ENCODE measurements at regions not wholly inside any gene's neighbourhood (a gene's known extent, or its start where the extent isn't known, plus 50 kb on each side); places are given as distances from the start of the nearest gene placed in this dataset.

DNA sequence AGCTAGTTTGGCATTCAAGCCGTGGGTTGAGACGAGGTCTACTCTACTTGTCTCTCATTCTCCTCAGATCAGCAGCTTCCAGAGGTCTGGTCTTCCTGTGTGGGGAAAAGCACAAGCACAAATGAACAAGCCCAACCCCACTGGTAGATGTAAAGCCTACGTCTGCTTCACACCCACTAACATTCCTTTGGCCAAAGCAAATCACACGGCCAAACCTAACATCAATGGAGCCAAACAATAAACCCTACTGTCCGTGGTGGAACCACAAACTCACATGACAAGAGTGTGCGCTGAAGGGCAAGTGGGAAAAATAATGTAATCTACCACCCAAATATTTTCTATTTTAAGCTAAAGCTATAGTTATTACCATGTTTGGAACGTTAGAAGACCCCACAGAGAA is 179.3 kb upstream of the MGAT5 start (continued):
- TF ChIP-seq, protein P1, sequence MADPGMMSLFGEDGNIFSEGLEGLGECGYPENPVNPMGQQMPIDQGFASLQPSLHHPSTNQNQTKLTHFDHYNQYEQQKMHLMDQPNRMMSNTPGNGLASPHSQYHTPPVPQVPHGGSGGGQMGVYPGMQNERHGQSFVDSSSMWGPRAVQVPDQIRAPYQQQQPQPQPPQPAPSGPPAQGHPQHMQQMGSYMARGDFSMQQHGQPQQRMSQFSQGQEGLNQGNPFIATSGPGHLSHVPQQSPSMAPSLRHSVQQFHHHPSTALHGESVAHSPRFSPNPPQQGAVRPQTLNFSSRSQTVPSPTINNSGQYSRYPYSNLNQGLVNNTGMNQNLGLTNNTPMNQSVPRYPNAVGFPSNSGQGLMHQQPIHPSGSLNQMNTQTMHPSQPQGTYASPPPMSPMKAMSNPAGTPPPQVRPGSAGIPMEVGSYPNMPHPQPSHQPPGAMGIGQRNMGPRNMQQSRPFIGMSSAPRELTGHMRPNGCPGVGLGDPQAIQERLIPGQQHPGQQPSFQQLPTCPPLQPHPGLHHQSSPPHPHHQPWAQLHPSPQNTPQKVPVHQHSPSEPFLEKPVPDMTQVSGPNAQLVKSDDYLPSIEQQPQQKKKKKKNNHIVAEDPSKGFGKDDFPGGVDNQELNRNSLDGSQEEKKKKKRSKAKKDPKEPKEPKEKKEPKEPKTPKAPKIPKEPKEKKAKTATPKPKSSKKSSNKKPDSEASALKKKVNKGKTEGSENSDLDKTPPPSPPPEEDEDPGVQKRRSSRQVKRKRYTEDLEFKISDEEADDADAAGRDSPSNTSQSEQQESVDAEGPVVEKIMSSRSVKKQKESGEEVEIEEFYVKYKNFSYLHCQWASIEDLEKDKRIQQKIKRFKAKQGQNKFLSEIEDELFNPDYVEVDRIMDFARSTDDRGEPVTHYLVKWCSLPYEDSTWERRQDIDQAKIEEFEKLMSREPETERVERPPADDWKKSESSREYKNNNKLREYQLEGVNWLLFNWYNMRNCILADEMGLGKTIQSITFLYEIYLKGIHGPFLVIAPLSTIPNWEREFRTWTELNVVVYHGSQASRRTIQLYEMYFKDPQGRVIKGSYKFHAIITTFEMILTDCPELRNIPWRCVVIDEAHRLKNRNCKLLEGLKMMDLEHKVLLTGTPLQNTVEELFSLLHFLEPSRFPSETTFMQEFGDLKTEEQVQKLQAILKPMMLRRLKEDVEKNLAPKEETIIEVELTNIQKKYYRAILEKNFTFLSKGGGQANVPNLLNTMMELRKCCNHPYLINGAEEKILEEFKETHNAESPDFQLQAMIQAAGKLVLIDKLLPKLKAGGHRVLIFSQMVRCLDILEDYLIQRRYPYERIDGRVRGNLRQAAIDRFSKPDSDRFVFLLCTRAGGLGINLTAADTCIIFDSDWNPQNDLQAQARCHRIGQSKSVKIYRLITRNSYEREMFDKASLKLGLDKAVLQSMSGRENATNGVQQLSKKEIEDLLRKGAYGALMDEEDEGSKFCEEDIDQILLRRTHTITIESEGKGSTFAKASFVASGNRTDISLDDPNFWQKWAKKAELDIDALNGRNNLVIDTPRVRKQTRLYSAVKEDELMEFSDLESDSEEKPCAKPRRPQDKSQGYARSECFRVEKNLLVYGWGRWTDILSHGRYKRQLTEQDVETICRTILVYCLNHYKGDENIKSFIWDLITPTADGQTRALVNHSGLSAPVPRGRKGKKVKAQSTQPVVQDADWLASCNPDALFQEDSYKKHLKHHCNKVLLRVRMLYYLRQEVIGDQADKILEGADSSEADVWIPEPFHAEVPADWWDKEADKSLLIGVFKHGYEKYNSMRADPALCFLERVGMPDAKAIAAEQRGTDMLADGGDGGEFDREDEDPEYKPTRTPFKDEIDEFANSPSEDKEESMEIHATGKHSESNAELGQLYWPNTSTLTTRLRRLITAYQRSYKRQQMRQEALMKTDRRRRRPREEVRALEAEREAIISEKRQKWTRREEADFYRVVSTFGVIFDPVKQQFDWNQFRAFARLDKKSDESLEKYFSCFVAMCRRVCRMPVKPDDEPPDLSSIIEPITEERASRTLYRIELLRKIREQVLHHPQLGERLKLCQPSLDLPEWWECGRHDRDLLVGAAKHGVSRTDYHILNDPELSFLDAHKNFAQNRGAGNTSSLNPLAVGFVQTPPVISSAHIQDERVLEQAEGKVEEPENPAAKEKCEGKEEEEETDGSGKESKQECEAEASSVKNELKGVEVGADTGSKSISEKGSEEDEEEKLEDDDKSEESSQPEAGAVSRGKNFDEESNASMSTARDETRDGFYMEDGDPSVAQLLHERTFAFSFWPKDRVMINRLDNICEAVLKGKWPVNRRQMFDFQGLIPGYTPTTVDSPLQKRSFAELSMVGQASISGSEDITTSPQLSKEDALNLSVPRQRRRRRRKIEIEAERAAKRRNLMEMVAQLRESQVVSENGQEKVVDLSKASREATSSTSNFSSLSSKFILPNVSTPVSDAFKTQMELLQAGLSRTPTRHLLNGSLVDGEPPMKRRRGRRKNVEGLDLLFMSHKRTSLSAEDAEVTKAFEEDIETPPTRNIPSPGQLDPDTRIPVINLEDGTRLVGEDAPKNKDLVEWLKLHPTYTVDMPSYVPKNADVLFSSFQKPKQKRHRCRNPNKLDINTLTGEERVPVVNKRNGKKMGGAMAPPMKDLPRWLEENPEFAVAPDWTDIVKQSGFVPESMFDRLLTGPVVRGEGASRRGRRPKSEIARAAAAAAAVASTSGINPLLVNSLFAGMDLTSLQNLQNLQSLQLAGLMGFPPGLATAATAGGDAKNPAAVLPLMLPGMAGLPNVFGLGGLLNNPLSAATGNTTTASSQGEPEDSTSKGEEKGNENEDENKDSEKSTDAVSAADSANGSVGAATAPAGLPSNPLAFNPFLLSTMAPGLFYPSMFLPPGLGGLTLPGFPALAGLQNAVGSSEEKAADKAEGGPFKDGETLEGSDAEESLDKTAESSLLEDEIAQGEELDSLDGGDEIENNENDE (IDR thresholded peaks at IDR 0.05; ENCODE audit: insufficient replicate concordance, low read length) = no peak
- TF ChIP-seq RAD21 (IDR thresholded peaks at IDR 0.05 in 1 of 2, conservative IDR thresholded peaks at IDR 0.05 in 1 of 2; ENCODE audit: low read depth in 2 of 2, low read length in 2 of 2) (no peak), BCL11A (IDR thresholded peaks at IDR 0.05; ENCODE audit: low read depth in 2 of 2, low read length in 2 of 2) (no peak), TBP (IDR thresholded peaks at IDR 0.05; ENCODE audit: low read depth, low read length) (no peak), HDAC2 (IDR thresholded peaks at IDR 0.05; ENCODE audit: borderline replicate concordance in 1 of 2, low read depth in 2 of 2, low read length in 2 of 2) (no peak), HDAC6 (IDR thresholded peaks at IDR 0.05; ENCODE audit: low read depth, low read length) (no peak), MAFK (IDR thresholded peaks at IDR 0.05; ENCODE audit: low read depth, low read length) (no peak), YY1 (IDR thresholded peaks at IDR 0.05; ENCODE audit: low read depth, low read length) (no peak)
- TF ChIP-seq, protein P2, sequence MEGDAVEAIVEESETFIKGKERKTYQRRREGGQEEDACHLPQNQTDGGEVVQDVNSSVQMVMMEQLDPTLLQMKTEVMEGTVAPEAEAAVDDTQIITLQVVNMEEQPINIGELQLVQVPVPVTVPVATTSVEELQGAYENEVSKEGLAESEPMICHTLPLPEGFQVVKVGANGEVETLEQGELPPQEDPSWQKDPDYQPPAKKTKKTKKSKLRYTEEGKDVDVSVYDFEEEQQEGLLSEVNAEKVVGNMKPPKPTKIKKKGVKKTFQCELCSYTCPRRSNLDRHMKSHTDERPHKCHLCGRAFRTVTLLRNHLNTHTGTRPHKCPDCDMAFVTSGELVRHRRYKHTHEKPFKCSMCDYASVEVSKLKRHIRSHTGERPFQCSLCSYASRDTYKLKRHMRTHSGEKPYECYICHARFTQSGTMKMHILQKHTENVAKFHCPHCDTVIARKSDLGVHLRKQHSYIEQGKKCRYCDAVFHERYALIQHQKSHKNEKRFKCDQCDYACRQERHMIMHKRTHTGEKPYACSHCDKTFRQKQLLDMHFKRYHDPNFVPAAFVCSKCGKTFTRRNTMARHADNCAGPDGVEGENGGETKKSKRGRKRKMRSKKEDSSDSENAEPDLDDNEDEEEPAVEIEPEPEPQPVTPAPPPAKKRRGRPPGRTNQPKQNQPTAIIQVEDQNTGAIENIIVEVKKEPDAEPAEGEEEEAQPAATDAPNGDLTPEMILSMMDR (IDR thresholded peaks at IDR 0.05; ENCODE audit: control extremely low read depth in 1 of 3, insufficient read depth in 1 of 3, low read depth in 1 of 3, low read length in 3 of 3) = no peak

Data from H1 (cell line).